UCSD-AML1 (cell line): ENCODE measurements at regions not wholly inside any gene's neighbourhood (a gene's known extent, or its start where the extent isn't known, plus 50 kb on each side); places are given as distances from the start of the nearest gene placed in this dataset.

Experiments used
- DNase-seq: peaks from one replicate; lab custom pipeline; 2025; ENCODE audit not compliant: unreplicated experiment; lab: John Stamatoyannopoulos, UW

DNA sequence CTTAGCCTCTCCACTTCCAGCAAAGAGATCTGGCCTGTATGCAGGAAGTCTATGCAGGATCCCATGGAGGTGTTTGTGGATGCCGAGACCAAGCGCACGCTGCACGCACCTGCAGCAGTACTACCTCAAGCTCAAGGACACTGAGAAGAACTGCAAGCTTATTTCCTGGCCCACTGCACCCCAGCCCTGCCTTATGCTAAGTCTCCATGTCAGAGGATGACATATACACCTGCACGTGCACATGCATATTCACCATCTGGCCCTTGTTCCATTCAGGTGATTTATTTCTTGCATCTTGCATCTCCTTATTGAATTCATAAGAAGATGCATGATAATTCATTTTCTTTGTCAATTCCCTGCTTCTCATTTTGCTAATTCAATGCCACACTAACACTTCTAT is 472.8 kb upstream of the SGCG start:
- no peak for DNase-seq

DNA sequence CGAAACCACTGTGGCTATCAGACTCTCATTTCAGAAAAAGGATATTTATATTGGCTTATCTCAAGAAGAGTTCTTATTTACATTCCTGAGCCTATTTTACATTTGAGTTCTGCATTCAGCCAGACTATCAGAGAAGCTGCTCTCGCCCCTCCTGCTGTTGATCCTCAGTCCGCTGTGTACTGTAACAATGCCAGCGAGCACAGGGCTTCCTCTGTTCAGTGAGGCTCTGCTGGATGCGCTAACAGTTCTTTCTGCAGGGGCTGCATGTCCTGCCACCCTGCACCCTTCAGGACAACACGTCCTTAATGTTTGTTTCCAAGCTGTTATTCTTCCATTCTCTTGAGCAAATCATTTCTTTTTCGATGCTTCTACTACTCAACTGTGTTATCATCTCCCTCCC is 463.7 kb upstream of the SGCG start:
- DNase-seq = no peak

- DNase-seq = no peak
These were observed 454.1 kb upstream of the SGCG start for GRCh38 chr13:22726726-22727125.

- no peak for DNase-seq
These were observed 445.5 kb upstream of the SGCG start for GRCh38 chr13:22735011-22735995.

- DNase-seq = no peak
These were observed 444.6 kb upstream of the SGCG start for GRCh38 chr13:22736084-22736767.

GRCh38 chr13:22736768-22737092 is 444.0 kb upstream of the SGCG start:
- no peak for DNase-seq

- no peak for DNase-seq
These were observed 442.4 kb upstream of the SGCG start for GRCh38 chr13:22738357-22738756.

- no peak for DNase-seq
These were observed 440.5 kb upstream of the SGCG start for GRCh38 chr13:22740264-22740663.

GRCh38 chr13:22744688-22745452 is 435.9 kb upstream of the SGCG start:
- DNase-seq = no peak

GRCh38 chr13:22748866-22749577 is 431.8 kb upstream of the SGCG start:
- DNase-seq = no peak

- no peak for DNase-seq
These were observed 431.2 kb upstream of the SGCG start for GRCh38 chr13:22749626-22750025.

- no peak for DNase-seq
These were observed 423.2 kb upstream of the SGCG start for GRCh38 chr13:22757530-22758120.

DNA sequence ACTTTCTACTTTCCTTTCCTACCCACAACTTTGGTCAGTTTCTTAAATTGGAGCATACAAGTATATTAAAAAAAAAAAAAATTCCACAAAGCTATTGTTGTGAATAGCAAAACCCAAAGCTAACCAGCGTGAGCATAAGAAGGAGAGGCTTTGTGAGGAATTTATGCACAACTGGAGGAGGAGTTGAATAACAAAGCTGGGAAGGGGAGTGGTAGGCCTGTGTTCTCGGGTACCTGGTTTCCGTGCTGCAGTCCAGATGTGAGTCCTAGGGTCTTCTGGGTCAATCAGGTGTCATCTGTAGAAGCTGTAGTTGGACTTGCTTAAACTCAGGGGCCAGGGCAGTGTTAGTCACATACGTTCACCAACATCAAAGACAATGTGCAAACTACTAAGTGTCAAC is 422.5 kb upstream of the SGCG start:
- DNase-seq = no peak

GRCh38 chr13:22761709-22762108 is 419.1 kb upstream of the SGCG start:
- no peak for DNase-seq

- DNase-seq = no peak
These were observed 415.2 kb upstream of the SGCG start for GRCh38 chr13:22765547-22765946.

DNA sequence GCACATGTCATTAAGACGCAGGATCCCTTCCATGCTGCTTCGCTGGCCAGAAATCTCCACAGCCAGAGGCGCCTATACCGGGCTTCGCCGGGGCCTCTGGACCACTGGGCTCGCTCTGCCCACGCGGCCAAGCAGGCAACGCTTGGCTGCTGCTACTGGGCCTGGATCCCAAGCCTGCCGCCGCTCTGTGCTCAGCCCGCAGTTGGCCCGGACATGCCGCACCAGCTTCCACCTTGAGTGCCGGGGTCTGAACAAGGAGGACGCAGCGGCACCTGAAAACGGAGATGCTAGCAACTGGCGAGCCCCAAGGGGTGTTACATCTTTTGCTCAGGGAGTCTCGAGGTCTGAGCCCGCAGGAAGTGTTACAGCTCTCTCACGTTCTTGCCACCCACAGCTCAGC is 409.9 kb upstream of the SGCG start:
- DNase-seq = no peak

- DNase-seq = no peak
These were observed 407.3 kb upstream of the SGCG start for GRCh38 chr13:22773465-22773864.

- DNase-seq = no peak
These were observed 404.2 kb upstream of the SGCG start for GRCh38 chr13:22776394-22777186.

GRCh38 chr13:22777207-22777606 is 403.6 kb upstream of the SGCG start:
- DNase-seq = no peak

DNA sequence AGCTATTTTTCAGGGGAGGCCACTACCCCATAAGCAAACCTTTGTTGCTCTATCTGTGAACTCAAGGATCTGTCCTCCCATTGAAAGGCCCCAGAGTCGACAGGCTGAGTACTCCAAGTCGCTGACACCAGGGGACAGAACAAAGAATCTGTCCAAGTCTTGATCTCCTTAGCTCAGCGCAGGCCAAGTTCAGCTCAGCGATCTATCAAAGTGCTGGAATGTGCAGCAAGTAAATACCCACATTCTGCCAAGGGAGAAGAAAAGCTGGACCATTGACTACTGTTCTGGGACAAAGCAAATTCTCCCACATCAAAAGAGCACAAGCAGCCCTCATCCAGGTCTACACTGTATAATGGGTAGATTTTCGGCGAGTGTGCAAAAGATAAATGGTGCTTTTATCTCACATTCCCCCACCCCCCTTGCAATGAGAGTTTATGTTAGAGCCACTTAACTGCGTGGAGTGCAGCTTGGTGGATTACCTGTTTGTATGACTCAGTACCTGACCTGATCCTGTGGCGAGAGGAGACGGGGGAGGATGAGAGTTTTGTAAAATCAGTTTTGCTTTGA is 391.7 kb upstream of the SGCG start:
- no peak for DNase-seq
